Activated CD8-positive, alpha-beta T cell treated with anti-CD3 and anti-CD28 coated beads, Interleukin-2, amount 10 ng/mL, durations not matched to agents 7 days and 5 days (primary cell): ENCODE measurements at regions not wholly inside any gene's neighbourhood (a gene's known extent, or its start where the extent isn't known, plus 50 kb on each side); places are given as distances from the start of the nearest gene placed in this dataset.

Experiments used
- ATAC-seq: fragments of 150-1000 bp; cut with Tn5 transposase; one replicate; pipeline ENCODE4 v1.10.0; 2021; ENCODE audit warnings: moderate library complexity
- CTCF ChIA-PET: fragments of 350-600 bp; sonication (Branson Sonifier 250); formaldehyde crosslinking; loops from one replicate; lab custom pipeline; 2021; ENCODE audit warnings: antibody characterized with exemption; lab: Charles Lee
- POLR2A ChIA-PET: fragments of 350-600 bp; sonication (Branson Sonifier 250); formaldehyde crosslinking; loops from one replicate; lab custom pipeline; 2021; ENCODE audit warnings: antibody characterized with exemption; lab: Charles Lee
- DNase-seq: peaks from one replicate; pipeline ENCODE4 v3.0.0-alpha.2; 2020
- H3K27ac Mint-ChIP-seq: one replicate; pipeline ENCODE4 v1.8.0; 2021; ENCODE audit warnings: mild to moderate bottlenecking, mixed read lengths
- H3K27me3 Mint-ChIP-seq: one replicate; pipeline ENCODE4 v1.8.0; 2021; ENCODE audit warnings: low read depth, mixed read lengths
- H3K36me3 Mint-ChIP-seq: one replicate; pipeline ENCODE4 v1.8.0; 2021; ENCODE audit warnings: low read depth, mixed read lengths
- H3K4me1 Mint-ChIP-seq: one replicate; pipeline ENCODE4 v1.8.0; 2021; ENCODE audit warnings: low read depth, mixed read lengths
- H3K4me3 Mint-ChIP-seq: one replicate; pipeline ENCODE4 v1.8.0; 2021; ENCODE audit warnings: mild to moderate bottlenecking, mixed read lengths
- H3K9me3 Mint-ChIP-seq: one replicate; pipeline ENCODE4 v1.8.0; 2022; ENCODE audit warnings: mixed read lengths; ENCODE audit not compliant: insufficient read depth

DNA sequence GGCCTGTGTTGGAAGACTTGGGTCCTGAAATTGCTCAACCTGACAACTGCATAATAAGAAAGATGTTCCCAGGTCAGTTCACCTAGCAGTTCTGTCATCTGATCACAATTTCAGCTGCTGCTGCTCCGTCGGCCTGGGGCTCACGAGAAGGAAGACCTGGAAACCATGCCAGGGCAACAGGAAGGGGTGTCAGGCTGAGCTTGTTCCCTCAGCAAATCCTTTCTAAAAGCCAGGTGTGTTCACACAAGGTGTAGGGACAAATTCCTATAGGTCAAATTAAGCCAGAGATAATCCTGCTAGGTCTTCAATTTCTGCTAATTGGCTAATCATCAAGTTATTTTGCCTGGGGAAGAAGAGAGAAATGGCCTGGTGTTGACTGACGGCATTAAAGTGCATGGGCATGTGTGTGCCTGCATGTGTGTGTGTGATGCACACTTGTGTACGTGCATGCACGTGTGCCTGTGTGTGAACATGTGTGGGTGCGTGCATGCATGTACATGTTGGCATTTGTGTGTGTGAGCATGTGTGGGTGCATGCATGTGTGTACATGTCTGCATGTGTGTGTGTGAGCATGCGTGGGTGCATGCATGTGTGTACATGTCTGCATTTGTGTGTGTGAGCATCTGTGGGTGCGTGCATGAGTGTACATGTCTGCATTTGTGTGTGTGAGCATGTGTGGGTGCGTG lies 178.6 kb downstream of the TMEM18 start:
- CTCF ChIA-PET: interaction anchor here (0.6 kb wide), 1 partner anchor 77 kb away, joined by 3 read pairs; no protein-coding TSS in a partner anchor
- H3K36me3 Mint-ChIP-seq: no peaks in the 10 kb centered on the region
- POLR2A ChIA-PET: no interaction called here

DNA sequence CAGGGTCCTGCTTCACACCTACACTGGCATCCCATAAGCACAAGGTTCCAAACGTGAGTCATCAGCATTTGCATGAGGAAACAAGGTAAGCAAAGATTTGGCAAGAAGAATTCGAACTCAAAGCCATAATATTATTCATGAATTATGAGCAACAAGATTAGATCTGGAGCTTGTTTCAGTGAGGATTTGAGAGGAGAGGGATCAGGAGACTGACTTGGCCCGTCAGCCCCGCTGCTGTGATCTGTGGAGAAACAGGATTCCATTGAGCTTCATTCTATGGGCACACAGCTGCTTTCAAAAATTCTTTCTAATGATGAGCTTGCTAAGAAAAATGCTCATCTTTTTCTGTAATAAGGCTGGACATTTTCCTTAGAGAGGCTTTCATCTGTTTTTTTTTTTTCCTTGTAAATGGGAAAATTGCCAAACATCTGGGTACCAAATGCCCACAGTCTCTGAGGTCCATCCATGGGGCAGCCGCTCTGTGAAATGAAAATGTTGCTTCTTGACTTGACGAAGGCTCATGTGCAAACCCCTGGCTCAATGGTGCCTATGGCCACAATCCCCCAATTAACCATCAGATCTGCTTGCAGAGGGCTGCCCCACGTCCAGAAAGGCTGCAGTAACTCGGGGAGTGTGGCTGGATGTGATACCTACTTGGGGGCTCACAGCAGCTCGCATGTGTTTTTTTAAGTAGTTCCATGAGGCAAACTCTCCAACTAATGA lies 179.3 kb downstream of the TMEM18 start:
- no peaks in the 10 kb centered on the region for H3K9me3 Mint-ChIP-seq
- no peak for DNase-seq
- POLR2A ChIA-PET: no interaction called here

More for the DNA sequence above, 178.6 kb downstream of the TMEM18 start:
- DNase-seq (no peak), ATAC-seq (no peak)
- no peaks in the 10 kb centered on the region for H3K4me1 Mint-ChIP-seq
- no peak overlapping the region for H3K27ac Mint-ChIP-seq
- H3K9me3 Mint-ChIP-seq: no peaks in the 10 kb centered on the region
- no peak overlapping the region for H3K4me3 Mint-ChIP-seq
- H3K27me3 Mint-ChIP-seq: peaks cover 5% of the 10 kb centered on the region

DNA sequence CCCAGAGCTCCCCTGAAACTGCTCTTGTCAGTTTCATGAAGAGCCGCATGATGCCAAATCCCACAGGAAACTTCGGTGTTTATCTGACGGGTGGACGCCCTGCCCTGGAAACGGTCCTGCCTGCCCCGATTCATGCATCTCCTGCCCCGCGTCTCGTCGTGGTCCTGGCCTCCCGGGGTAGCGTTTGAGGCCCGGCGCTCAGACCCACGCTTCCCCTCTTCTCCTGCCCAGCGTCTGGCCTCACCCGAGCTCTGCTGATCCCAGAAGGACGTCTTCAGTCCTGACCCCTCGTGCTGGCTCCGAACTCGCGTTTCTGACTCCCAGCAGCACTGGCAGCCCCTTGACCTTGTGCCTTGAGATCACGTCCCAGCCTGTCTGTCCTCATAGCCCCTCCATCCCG lies 180.5 kb downstream of the TMEM18 start:
- ChIA-PET CTCF (no interaction called here), POLR2A (no interaction called here)
- no peaks in the 10 kb centered on the region for H3K4me1 Mint-ChIP-seq
- no peak overlapping the region for H3K27ac Mint-ChIP-seq
- no peaks in the 10 kb centered on the region for H3K36me3 Mint-ChIP-seq
- H3K27me3 Mint-ChIP-seq: peaks cover 3% of the 10 kb centered on the region
- H3K9me3 Mint-ChIP-seq: no peaks in the 10 kb centered on the region
- DNase-seq (no peak), ATAC-seq (no peak)
- H3K4me3 Mint-ChIP-seq: no peak overlapping the region

More for the DNA sequence above, 179.3 kb downstream of the TMEM18 start:
- Mint-ChIP-seq H3K4me3 (no peak overlapping the region), H3K36me3 (no peaks in the 10 kb centered on the region), H3K27ac (no peak overlapping the region), H3K27me3 (peaks cover 5% of the 10 kb centered on the region), H3K4me1 (no peaks in the 10 kb centered on the region)
- no peak for ATAC-seq
- CTCF ChIA-PET: no interaction called here

DNA sequence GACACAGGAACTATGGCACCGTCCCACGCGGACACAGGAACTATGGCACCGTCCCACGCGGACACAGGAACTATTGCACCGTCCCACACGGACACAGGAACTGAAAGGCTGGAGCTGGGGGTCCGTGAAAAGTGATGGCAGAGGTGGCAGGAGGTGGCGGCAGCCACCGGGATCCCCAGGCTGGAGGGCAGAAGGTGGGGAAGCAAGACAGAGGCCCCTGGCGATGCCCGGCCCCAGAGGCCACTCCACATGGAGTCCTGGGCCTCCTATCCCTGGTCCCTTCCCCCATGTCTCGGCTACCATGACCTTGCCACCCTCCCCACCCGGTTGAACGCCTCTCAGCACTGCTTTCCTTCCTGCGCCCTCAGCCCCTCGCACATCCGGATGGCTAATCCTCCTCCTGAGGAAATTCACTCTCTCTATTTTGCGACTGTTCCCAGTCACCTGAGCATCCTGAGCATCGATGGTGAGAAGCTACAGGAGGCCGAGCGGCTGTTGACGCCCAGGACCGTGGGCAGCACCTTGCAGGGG lies 181.4 kb downstream of the TMEM18 start:
- Mint-ChIP-seq H3K4me3 (no peak overlapping the region), H3K27me3 (peaks cover 3% of the 10 kb centered on the region), H3K4me1 (no peaks in the 10 kb centered on the region), H3K36me3 (no peaks in the 10 kb centered on the region), H3K9me3 (no peaks in the 10 kb centered on the region), H3K27ac (no peak overlapping the region)
- CTCF ChIA-PET: no interaction called here
- POLR2A ChIA-PET: no interaction called here
- no peak for DNase-seq
- ATAC-seq: no peak

DNA sequence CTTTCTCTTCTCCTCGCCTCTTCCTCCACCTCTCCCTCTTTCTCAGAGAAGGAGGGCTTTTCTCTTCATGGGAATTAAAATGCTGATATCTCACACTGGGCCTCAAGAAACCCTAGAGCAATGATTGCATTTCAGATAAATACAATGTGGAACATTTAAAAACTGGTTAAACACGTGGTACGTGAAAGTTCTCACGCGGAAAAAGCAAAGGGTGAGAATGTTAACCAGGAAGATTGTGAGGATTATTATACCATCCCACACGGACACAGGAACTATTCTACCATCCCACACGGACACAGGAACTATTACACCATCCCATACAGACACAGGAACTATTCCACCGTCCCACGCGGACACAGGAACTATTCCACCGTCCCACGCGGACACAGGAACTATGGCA lies 182.4 kb downstream of the TMEM18 start:
- ChIA-PET CTCF (no interaction called here), POLR2A (no interaction called here)
- H3K9me3 Mint-ChIP-seq: no peaks in the 10 kb centered on the region
- ATAC-seq (no peak), DNase-seq (no peak)
- H3K27ac Mint-ChIP-seq: no peak overlapping the region
- no peaks in the 10 kb centered on the region for H3K36me3 Mint-ChIP-seq
- peaks cover 3% of the 10 kb centered on the region for H3K27me3 Mint-ChIP-seq
- no peak overlapping the region for H3K4me3 Mint-ChIP-seq
- H3K4me1 Mint-ChIP-seq: no peaks in the 10 kb centered on the region

DNA sequence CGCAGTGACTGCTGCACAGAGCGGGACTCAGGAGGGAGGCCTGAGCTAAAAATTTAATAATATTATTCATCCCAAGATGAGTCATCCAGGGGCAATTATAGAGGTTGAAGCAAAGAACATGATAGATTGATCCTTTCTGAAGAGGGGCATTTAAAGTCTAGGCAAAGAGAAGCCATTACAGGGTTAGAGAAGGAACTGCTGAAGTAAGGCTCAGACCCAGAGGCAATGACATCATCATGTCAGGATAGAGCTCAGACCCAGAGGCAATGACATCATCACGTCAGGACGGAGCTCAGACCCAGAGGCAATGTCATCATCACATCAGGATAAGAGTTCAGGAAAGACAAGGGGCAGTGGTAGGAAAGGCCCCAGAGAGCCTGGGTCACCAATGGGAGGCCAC lies 184.0 kb downstream of the TMEM18 start:
- no peaks in the 10 kb centered on the region for H3K36me3 Mint-ChIP-seq
- no peak for ATAC-seq
- CTCF ChIA-PET: no interaction called here
- DNase-seq: no peak
- no peak overlapping the region for H3K4me3 Mint-ChIP-seq
- POLR2A ChIA-PET: no interaction called here
- no peak overlapping the region for H3K27ac Mint-ChIP-seq
- H3K4me1 Mint-ChIP-seq: no peaks in the 10 kb centered on the region
- no peaks in the 10 kb centered on the region for H3K27me3 Mint-ChIP-seq
- no peaks in the 10 kb centered on the region for H3K9me3 Mint-ChIP-seq

DNA sequence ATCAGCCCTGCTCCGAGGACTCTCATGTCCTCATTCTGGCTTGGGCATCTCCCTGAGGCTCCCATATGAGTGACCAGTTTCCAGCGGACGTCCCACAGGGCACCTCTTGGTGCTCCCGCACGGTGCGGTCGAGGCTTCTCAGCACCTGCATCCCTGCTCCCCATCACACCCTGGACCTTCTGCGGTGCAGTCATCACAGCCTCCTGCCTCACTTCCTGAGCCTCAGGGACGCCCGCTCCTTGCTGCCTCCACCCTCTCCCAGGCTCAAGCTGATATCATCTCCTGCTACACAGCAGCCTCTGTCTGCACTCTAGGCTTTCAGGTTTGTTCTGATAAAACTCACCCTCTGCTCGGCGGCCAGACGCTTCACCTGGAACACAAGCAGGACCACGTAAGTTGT lies 185.0 kb downstream of the TMEM18 start:
- no peak for ATAC-seq
- CTCF ChIA-PET: no interaction called here

DNA sequence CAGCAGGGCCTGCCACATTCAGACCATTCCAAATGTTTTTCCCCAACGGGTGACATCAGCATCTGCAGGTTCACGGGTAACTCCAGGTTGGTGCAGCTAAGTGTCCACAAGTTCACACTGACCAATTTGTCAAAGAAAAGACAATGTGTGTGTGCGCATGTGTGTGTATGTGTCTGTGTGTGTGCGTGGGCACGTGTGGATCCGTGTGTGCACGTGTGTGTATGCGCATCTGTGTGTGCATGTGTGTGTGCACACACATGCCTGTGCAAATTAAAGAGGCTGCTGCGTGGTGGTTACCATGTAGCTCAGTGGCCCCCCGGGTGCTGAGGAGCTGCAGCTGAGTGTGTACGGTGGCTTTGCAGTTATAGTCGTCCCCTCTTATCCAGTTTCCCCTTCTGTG lies 187.4 kb downstream of the TMEM18 start:
- ChIA-PET CTCF (no interaction called here), POLR2A (no interaction called here)
- ATAC-seq (no peak), DNase-seq (no peak)
- Mint-ChIP-seq H3K9me3 (no peaks in the 10 kb centered on the region), H3K27me3 (no peaks in the 10 kb centered on the region), H3K4me3 (no peak overlapping the region), H3K36me3 (no peaks in the 10 kb centered on the region), H3K4me1 (no peaks in the 10 kb centered on the region), H3K27ac (no peak overlapping the region)

More for the DNA sequence above, 185.0 kb downstream of the TMEM18 start:
- DNase-seq: no peak
- POLR2A ChIA-PET: no interaction called here
- no peaks in the 10 kb centered on the region for H3K36me3 Mint-ChIP-seq
- no peak overlapping the region for H3K27ac Mint-ChIP-seq
- H3K4me3 Mint-ChIP-seq: no peak overlapping the region
- no peaks in the 10 kb centered on the region for H3K9me3 Mint-ChIP-seq
- H3K4me1 Mint-ChIP-seq: no peaks in the 10 kb centered on the region
- no peaks in the 10 kb centered on the region for H3K27me3 Mint-ChIP-seq

DNA sequence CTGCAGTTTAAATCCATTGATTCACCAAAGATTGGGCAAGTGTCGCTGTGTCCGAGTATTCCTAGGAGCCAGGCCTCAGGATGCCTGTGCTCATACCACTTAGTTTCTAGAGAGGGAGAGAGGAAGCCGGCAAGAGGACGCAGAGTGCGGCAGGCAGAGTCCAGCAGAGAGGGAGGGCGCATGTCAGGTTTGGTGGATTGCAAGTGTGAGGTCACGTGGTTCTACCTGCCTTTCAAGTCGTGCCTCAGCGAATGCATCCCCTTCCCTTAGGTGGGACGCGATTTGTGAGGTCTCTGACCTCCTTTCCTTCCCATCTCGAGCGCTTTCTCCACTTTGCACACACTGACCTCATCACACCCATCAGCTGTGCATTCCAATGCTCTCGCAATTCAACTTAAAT lies 188.1 kb downstream of the TMEM18 start:
- ChIA-PET POLR2A (no interaction called here), CTCF (no interaction called here)
- ATAC-seq (no peak), DNase-seq (no peak)
- Mint-ChIP-seq H3K4me1 (no peaks in the 10 kb centered on the region), H3K27me3 (no peaks in the 10 kb centered on the region), H3K4me3 (no peak overlapping the region), H3K36me3 (no peaks in the 10 kb centered on the region), H3K27ac (peak overlapping the region; percentile 8), H3K9me3 (no peaks in the 10 kb centered on the region)

DNA sequence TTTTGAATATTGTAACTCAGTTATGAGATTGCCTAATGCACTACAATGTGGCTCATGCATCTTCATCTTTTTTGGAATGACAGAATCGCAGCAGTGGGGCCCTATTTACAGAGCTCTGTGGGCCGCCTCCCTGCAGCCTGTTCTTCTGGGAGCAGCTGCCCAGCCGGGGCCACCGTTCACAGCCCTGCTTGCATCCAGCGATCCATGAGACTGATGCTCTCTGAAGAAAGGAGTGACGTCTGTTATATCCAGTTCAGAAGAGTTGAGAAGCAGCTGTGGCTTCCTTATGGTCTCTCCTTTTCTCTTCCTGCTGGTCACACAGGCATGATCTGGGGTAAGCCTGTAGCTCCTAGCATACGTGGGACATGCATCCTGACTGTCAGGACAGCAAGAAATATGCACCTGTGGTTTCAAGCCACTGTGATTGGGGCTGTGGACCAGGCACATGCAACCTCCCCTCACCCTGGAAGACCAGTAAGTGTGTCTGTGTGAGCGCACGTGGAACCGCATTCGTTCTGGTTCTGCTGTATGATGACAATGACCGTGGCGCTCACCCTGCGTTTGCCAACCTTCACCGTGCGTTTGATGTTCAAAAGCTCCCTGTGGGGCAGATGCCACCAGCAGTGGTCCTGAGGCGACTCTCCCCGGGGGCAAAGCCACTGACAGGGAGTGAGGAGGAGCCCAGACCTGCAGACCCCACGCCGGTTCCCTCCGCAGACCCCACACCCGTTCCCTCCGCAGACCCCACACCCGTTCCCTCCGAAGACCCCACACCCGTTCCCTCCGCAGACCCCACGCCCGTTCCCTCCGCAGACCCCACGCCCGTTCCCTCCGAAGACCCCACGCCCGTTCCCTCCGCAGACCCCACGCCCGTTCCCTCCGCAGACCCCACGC lies 189.8 kb downstream of the TMEM18 start:
- peaks cover 4% of the 10 kb centered on the region for H3K27me3 Mint-ChIP-seq
- H3K36me3 Mint-ChIP-seq: no peaks in the 10 kb centered on the region
- H3K4me3 Mint-ChIP-seq: no peak overlapping the region
- DNase-seq (no peak), ATAC-seq (no peak)
- ChIA-PET CTCF (no interaction called here), POLR2A (no interaction called here)
- H3K27ac Mint-ChIP-seq: no peak overlapping the region
- H3K9me3 Mint-ChIP-seq: no peaks in the 10 kb centered on the region
- H3K4me1 Mint-ChIP-seq: no peaks in the 10 kb centered on the region

DNA sequence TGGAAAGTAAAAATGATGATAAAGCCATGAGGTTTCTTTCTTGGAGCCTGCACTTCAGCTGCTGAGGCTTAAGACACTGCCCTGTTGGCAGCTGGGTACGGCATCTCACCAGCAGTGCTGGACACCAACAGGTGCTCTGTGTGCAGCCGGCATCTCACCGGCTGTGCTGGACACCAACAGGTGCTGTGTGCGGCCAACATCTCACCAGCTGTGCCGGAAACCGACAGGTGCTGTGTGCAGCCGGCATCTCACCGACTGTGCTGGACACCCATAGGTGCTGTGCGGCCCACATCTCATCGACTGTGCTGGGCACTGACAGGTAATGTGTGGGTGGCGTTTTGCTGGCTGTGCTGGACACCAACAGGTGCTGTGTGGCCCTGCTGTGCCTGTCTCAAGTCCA lies 190.8 kb downstream of the TMEM18 start:
- no peak for DNase-seq
- no peak overlapping the region for H3K27ac Mint-ChIP-seq
- H3K4me1 Mint-ChIP-seq: no peaks in the 10 kb centered on the region
- no peak overlapping the region for H3K4me3 Mint-ChIP-seq
- H3K36me3 Mint-ChIP-seq: no peaks in the 10 kb centered on the region
- POLR2A ChIA-PET: no interaction called here
- H3K9me3 Mint-ChIP-seq: no peaks in the 10 kb centered on the region
- peaks cover 4% of the 10 kb centered on the region for H3K27me3 Mint-ChIP-seq
- ATAC-seq: no peak
- CTCF ChIA-PET: interaction anchor here (0.8 kb wide), 1 partner anchor 65 kb away, joined by 3 read pairs; no protein-coding TSS in a partner anchor

DNA sequence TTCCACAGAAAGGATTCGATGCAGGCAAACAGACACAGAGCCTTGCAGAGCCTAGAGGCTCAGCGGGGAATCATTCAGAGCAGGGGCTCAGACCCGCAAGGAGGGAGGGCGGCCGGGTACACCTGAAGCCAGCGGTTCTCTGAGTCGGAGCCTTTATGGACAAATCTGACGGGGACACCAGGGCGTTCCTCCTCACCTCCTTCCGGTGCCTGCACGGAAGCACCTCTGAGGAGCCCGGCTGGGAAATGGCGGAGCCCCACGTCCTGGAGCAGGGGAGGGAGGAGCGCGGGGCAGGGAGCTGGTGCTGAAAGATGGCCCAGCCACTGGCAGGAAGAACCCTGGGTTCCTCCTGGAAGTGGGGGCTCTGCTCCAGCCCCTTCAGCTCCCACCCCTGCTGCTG lies 193.5 kb upstream of the ALKAL2 start:
- H3K36me3 Mint-ChIP-seq: no peaks in the 10 kb centered on the region
- CTCF ChIA-PET: no interaction called here
- POLR2A ChIA-PET: no interaction called here
- no peak overlapping the region for H3K4me3 Mint-ChIP-seq
- H3K27ac Mint-ChIP-seq: no peak overlapping the region
- no peaks in the 10 kb centered on the region for H3K4me1 Mint-ChIP-seq
- no peaks in the 10 kb centered on the region for H3K9me3 Mint-ChIP-seq
- ATAC-seq (no peak), DNase-seq (no peak)
- peaks cover 5% of the 10 kb centered on the region for H3K27me3 Mint-ChIP-seq
